Epithelial cell of esophagus (primary cell): ENCODE measurements at regions not wholly inside any gene's neighbourhood (a gene's known extent, or its start where the extent isn't known, plus 50 kb on each side); places are given as distances from the start of the nearest gene placed in this dataset.
A peak's percentile ranks its signal among the peaks of the same experiment; 100 is the strongest.

ENCODE experiments used
- DNase-seq: peaks from one replicate; pipeline ENCODE4 v3.0.0; 2010; ENCODE audit warnings: low read depth
- H3K4me3 ChIP-seq: 2 replicates; pipeline ENCODE4 v1.5.1; 2011; ENCODE audit warnings: mild to moderate bottlenecking, low read length, control low read depth
- TF ChIP-seq, protein P1 (sequence below): IDR thresholded peaks from 2 replicates; pipeline ENCODE4 v1.5.1; 2011; ENCODE audit warnings: low read depth, mild to moderate bottlenecking, low read length, control low read depth, inconsistent platforms; ENCODE audit not compliant: insufficient read depth; ENCODE audit errors: missing control alignments

DNA sequence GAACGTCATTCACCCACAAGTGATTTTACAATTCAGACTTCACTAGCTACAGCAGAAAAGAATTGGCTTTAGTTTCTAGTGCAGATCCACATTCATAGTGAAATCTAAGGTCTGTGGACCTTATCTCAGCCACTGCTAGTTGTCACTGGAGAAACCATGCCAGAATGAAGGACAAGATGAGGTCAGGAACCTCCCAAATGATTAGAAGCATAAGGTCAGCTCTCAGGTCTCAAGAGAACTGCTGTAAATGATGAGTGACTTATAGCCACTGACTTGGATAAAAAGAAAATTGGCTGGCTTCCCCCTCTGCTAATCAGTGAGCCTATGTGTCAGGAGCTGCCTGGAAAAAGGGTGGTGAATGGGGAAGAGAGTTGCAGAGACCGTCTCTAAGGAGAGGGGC is 265.3 kb upstream of the BMP2 start:
- DNase-seq, result no peak
- H3K4me3 ChIP-seq, result no peak overlapping the region
- TF ChIP-seq, protein P1, sequence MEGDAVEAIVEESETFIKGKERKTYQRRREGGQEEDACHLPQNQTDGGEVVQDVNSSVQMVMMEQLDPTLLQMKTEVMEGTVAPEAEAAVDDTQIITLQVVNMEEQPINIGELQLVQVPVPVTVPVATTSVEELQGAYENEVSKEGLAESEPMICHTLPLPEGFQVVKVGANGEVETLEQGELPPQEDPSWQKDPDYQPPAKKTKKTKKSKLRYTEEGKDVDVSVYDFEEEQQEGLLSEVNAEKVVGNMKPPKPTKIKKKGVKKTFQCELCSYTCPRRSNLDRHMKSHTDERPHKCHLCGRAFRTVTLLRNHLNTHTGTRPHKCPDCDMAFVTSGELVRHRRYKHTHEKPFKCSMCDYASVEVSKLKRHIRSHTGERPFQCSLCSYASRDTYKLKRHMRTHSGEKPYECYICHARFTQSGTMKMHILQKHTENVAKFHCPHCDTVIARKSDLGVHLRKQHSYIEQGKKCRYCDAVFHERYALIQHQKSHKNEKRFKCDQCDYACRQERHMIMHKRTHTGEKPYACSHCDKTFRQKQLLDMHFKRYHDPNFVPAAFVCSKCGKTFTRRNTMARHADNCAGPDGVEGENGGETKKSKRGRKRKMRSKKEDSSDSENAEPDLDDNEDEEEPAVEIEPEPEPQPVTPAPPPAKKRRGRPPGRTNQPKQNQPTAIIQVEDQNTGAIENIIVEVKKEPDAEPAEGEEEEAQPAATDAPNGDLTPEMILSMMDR, result no peak

DNA sequence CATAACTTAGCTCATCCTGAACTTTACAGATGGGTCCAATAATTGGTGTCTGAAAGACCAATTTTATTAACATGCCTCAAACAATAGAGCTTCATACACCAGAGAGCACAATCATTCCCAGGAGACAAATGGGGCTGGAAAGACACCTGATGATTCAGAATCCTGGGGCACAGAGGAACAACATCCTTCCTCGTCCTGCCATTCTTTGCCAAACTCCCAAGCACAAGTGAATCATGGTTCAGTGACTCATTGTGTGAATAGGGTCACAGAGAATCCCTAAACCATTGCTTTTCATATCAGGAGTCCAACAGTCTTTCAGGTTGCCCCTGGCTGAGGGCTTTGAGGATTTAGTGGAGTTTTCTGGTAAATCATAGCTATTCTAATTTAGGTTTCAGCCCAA is 266.4 kb upstream of the BMP2 start:
- TF ChIP-seq, protein P1, result no peak
- H3K4me3 ChIP-seq, result no peak overlapping the region
- DNase-seq, result peak; percentile 95

DNA sequence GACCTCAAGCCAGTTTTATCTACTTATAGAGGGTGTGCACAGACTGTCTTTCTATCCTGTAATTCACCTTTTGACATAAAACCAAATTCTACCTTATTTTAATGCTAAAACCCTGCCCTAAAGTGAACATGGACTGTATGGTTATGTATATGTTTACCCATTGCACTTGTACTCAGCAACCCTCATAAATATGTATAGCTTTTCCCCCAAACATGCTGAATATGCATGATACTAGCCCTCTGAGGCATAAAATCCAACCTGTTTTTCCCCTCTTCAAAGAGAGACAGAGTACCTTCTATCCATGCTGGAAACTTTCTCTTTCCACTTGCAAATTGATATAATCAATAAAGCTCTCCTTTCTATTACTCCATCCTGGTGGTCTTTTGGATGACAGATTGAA is 267.9 kb upstream of the BMP2 start:
- DNase-seq, result no peak
- TF ChIP-seq, protein P1, result no peak
- no peak overlapping the region for H3K4me3 ChIP-seq

DNA sequence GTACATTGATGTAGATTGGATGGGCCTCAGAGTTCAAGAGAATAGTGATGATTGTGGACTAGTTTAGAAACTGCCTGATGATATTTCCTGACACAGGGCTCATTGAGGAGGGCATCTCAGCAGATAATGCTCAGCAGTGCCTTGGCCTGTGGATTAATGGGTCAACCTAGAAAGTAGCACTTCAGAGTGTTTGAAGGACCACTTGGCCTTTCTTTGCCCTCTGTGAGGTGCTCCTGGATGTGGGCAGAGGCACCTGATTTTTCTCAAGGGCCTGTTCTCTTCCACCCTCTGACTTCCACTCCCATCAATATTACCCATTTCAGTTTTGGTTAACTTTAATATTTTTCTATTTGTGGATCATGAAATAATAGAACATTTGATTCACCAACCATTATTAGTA is 270.6 kb upstream of the BMP2 start:
- H3K4me3 ChIP-seq, result no peak overlapping the region
- TF ChIP-seq, protein P1, result no peak
- DNase-seq, result no peak

DNA sequence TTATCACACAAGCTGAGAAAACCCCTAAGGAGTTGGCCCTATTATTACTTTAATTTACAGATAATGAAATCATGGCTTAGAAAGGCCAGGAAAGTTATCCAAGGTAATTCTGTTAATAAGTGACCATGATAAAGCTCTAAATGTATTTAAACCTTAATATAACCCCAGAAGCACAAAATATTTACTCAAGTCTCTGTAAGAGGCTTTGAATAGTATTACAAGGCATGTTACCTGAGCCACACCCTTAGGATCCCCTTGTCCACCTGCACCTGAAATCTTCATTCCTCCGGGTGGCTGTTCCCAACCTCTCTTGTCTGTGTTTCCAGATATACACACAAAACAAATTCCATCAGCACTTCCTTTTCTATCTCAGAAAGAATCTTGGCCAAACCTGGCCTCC is 271.6 kb upstream of the BMP2 start:
- TF ChIP-seq, protein P1, result no peak
- H3K4me3 ChIP-seq, result no peak overlapping the region
- no peak for DNase-seq

DNA sequence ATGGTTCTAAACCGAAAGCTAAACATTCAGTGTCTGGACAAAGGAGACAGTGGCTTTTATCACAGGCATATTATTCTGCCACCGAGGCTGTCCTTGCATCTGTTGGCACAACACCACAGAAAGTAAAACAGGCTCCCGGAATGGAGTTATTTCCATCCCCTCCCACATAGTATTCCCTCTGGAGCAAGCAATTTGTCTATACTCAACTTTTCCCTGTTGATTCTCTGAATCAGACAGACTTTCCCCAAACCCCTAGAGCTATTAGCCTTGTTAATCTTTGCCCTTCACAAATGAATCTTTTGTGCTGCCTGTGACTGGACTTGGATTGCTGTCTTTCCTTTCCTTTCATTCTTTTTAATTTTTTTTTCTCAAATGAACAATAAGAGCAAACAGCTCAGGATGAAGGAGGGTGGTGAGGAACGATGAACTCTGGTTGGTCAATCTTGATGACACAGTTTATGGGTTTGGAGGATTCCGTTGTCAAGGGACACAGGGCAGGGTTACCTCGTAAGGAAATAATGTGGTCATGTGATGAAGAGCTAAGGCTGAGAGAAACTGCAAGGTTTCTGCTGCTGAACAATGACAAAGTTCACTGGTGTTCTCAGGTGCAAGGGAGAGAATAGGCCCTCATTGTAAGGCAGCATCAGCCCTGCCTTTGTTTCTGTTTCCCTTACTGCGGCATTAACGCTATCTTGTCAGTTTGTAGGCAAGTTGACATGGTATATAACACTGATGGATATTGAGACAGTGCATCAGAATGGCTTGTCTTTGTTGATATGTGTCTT is 275.0 kb upstream of the BMP2 start:
- peak; percentile 63 for DNase-seq
- TF ChIP-seq, protein P1, result no peak
- H3K4me3 ChIP-seq, result no peak overlapping the region

DNA sequence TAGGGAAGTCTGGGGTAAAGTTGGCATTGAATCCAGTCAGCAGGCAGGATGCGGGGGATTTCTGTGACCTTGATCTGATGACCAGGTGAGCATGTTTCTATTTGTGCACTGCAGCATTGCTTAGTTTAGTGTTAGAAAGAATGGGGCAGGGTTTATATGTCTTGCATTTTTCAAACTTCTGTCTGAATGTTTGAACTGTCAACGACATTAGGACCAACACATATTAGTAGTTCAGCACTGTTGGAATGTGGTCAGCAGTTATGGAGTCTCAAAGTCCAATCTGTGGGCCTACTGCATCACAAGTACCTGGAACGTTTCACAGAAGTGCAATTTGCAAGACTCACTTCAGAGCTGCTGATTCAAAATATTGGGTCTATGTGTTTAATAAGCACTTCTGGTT is 276.6 kb upstream of the BMP2 start:
- H3K4me3 ChIP-seq, result no peak overlapping the region
- TF ChIP-seq, protein P1, result no peak
- no peak for DNase-seq
